ENCODE measurements at regions not wholly inside any gene's neighbourhood (a gene's known extent, or its start where the extent isn't known, plus 50 kb on each side); places are given as distances from the start of the nearest gene placed in this dataset.

DNA sequence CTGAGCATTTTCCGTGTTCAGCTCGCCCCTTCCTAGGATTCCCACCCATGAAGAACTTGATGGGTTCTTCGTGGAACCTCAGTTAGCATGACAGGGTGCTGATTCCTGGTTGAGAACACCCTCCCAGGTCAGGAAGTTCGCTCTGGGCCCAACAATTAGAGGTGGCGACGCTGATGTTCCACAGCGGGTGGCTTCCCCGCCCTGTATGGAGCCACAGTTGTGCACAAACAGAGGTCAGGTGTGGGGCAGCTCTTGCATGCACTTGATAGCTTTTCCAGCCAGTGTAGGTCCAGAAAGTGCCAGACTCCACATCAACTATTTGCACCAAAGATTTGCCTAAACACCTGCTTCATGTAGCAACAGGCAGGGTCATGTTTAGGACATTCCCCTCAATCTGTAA lies 788.2 kb downstream of the MED13L start:
- DNase-seq: no peak

DNA sequence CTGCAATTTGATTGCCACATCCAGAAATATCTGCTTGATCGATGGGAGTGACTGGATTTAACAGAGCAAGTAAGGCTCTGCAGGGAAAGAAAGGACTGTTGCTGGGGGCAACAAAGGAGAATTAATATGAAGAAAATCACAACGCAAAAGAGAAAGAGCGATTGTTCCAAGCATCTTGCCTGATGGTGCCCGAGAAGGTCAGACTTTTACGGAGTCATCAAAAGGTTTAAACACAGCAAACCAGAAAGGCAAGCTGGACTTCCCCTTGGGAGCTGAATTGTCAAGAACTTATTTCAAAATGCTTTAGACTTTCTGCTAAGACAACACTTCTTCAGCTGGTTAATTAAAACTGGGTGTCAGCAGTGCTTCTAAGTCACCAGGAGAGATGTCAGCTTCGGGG lies 791.5 kb downstream of the MED13L start:
- DNase-seq: no peak

DNA sequence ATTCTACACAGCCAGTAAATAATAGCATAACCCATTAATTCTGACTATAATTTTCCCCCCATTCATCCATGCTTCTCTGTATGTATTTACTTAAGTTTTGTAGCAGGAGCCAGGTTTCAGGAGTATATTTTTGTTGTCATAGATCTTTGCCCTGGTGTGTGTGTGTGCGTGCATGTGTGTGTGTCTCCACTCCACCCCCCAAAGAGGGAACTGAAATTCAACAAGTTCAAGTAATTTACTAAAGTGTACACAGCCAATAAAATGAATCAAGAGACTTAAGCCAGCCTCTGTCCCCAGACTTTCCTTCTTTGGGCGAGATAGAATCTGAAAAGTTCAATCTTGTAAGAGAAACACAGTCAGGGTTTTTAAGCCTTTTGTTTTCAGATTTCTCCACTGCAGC lies 792.0 kb downstream of the MED13L start:
- no peak for DNase-seq

DNA sequence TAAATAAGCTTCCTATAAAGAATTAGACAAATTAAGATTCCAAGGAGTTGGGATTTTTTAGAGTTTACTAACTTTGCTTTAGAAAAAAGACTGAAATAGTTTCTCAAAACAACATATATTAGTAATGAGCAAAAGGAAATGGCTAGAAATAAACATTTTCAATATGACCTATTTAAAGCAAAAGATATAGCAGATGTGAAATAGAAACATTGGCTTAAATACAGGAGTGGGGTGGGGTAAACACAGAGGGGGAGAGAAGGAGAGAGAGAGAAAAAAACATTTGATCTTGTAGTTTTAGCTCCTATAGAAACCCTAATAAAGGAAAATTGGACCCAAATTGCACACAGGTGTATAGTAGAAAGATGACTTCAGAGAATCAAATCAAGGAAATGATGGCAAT lies 794.5 kb downstream of the MED13L start:
- DNase-seq: no peak

DNA sequence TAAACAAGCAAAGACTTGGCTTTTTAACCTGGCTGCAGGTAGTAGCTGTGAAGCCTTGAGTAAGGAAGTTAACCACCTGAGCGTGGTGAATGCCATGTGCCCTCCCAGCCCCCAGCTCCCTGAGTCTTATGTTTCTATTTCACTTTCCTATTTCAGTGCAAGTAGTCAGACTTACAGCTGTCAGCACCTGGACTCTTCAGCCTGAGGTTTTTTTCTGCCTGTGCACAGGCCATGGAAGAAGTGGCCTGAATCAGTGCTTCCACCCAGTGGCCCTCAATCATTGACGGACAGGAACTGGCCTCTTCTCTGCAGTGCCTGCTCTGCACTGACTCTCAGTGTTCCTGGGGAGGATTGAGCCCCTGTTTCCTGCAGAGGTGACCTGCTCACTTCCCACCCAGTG lies 796.4 kb downstream of the MED13L start:
- no peak for DNase-seq

DNA sequence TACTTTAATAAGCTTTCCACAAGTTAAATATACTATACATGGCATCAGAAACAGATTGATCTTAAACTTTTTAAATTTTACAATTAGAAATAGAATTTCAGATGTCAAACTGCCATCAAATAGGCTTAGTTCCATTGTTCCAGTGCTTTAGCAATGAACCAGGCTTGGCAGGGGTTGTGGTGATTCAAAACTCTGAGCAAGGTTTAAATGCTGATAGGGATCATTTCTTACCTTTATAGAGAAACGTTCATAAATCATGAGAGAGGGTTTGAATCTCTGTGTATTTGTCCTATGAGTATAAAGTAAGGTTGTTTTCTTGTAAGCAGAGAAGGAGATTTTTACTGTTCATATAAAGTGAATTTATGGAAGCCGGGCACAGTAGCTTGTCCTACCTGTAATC lies 794.5 kb upstream of the TBX3 start:
- DNase-seq: no peak

DNA sequence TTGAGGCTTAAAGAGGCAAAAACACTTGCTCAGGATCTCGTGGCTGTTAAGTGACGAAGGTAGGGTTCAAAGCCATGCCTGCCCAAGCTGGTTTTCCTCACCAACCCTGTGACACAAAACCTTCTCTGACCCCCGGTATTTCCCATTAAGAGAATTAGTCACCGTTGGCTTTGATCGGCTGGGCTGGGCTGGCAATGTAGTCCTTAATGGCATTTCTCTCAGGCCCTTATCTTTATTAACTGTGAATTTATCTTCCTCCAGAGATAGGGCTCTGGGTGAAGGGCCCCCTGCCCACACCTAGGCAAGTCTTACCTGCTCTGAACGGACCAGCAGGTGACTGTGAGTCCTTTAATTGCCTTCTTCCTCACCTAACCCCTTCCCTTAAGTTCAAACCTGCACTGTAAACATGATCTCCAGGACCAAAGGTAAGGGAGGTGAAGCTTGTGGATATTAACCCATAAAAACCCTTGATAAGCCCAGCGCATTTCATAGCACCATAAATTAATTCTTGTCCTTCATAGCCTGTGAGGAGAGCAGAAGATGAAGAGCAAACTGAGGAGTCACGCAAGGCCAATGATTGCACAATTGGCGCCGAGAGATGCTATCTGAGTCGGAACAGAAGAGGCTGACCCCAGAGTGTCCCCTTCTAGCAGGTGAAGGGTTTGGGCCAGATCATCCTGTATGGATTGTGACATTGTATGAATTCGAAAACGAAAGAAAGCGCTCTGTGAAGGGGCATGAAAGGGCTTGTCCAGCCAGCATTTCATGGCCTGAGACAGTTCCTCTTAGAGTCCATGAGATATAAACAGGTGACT lies 790.8 kb upstream of the TBX3 start:
- no peak for DNase-seq

DNA sequence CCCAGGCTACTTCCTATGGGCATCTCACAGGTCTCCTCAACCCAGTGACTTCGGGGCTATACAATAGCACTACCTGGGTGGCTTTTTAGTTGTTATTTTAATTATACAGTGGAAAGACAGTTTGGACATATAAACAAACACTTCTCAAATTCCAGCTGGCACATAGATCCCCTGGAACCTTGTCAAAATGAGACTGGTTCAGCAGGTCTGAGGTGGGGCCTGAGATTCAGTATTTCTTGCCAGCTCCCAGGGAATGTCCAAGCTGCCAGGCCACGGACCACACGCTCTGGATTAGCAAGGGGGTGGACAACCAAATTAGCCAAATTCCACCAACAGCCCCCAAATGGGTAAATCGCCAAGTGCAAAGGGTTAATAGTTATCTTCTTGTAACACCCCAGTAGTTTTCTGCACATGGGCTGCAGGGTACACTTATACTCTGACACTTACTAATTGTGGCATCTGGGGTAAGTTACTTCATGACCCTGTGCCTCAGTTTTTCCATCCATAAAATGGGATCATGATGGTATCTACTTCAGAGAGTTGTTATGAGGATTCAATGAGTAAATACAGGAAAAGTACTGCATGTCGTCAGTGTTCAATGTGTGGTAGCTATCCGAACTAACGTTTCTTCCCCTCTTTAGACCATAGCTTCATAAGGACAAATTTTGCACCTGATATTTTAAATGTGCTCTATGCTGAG lies 789.4 kb upstream of the TBX3 start:
- DNase-seq: no peak

DNA sequence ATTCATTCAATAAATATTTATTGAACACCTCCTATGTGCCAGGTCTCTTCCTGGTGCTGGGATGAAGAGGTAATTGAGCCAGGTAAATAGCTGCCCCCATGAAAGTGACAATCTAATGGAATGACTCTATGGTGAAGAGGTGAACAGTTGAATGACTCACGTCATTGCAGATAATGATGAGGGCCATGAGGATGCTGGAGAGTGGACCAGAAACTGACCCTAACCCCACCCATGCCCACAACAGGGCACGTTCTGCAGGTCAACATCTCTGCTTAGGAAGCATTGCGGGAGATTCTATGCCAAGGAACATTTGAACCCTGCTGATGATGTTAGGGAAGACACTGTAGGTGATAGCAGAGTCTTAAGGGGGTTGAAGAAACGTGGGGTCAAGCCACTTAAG lies 788.9 kb upstream of the TBX3 start:
- DNase-seq: no peak

DNA sequence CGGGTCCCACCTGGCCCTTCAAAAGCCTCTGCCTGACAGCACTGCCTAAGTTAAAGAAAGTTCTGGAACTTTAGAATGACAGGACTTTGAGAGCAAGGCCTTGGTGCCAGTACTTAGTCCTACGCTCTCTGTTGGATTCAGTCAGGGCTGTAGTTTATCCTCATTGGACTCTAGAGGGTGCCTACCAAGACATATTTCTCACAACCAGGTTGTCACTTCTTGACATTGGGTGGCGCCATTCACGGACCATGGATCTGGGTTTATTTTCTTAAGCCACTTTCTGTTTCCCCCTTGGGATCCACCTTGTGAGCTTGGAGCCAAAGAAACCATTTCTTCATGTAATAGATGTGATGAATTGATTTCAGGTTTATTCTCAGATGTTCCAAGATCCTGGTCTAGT lies 787.0 kb upstream of the TBX3 start:
- no peak for DNase-seq

DNA sequence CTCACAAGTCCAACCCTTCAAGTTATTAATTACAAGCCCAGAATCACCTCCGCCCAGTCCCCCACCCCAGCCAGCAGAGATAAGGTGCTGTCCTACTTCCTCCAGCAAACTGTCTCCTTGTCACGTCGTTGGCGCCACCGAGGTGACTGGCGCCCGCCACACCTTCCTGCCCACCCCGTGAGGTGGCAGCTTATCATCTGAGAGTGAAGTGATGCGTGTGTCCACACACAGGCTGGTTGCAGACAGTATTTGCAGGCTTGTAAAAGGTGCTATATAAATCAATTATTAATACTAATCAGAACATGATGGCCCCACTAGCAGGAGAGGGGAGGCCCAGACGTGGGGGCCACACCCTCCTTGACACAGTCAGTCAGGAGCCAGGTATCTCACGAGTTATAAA lies 786.6 kb upstream of the TBX3 start:
- no peak for DNase-seq

DNA sequence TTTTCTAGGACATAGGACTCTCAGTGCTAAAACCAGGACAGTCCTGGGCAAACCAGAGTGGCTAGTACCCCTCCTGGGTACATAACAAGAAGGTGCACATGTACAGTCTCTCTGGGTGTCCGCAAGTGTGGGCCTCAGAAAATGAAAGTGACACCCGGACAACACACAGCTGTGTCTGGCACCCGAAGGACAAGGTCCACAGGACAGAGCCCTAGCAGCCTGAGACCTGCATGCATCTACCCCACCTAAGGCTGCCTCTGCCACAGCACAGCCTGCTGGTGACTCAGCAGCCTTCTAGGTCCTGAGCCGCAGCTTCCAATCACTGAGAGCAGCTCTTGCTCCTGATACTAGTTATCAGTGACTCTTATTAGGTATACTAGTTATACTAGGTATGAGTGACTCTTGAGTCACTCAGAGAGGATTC lies 784.1 kb upstream of the TBX3 start:
- no peak for DNase-seq

DNA sequence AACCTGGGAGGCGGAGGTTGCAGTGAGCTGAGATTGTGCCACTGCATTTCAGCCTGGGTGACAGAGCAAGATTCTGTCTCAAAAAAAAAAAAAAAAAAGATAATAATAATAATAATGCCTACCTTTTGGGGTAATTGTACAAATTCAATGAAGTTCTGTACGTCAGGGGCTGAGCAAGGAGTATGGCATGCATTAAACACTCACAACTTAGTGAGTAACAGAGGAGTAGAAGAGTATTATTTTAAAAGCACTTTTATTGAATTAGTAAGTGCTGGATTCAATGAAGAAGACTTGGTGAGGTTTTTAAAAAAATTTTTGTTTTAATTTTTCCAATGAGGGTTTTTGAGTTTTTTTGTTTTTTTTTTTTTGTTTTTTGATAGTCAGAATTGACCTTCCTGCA lies 783.6 kb upstream of the TBX3 start:
- DNase-seq: no peak

DNA sequence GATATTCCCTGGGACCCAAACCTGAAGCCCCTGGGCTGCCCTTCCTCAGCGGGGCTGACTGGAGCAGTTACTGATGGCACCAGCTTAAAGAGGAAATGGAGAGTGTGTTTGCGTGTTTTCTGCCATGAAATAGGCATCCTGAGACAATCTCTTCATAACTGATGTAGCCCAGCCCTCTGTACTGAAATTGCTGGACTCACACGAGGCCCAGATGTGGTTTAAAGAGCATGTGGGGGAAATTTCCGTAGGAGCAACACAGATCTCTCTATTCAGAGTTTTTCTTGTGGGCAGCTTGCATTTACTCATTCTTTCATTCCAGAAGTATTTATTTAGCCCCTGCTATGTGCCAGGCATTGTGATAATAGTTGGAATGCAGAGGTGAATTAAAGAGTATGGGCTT lies 782.1 kb upstream of the TBX3 start:
- DNase-seq: no peak

DNA sequence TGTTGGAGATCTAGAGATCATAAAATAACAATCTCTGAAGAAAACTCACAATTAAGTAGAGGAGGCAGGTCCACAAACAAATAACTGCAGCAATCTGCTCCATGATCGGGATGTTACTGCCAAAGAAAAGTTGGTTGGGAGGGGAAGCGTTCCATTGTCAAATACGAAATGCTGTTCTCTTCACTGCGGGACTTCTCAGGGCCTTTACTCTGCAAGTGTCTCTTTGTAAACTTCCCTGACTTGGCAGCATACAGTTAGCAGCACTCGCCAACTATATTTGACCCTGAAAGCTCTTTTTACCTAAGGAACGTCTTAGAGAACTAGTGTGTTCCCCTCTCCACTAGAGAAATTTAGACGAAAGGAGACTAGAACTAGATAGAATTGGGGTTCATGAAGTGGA lies 780.7 kb upstream of the TBX3 start:
- no peak for DNase-seq

DNA sequence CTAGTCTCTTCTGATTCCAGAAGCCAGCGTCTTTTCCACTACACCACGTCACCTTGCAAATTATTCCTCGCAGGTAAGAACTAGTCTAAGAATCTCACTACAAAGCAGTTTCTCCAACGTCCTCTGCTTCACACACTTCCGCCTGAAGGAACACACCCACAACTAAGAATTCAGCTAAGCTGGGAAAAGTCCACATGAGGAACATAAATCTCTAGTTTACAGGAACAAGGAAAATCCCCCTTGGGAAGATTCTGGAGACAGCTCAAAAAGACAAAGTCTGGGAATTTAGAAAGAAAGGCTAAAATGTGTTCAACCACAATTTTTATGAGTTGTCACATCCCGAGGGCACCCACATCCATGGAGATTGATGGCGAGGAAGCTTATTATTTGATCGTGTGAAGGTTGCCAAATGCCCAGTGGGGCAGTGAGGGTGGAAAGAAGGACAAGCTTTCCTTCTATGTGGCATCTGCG lies 780.2 kb upstream of the TBX3 start:
- no peak for DNase-seq

DNA sequence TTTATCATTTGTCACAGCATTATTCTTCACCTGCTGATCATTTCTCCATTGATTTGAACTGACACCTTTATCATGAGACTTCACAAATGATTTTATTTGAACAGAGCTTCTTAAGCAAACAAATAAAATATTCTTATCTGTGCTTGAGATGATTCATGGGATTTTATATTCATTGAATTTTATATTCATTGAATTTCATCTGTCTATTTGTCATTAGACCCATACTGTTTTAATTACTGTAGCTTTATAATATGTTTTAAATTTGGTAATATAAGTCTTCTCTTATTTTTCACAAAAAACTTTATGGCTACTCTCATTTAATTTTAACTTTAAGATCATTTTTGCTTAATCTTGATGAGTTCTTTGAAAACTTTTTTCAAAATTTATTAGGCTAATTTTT lies 777.4 kb upstream of the TBX3 start:
- no peak for DNase-seq

DNA sequence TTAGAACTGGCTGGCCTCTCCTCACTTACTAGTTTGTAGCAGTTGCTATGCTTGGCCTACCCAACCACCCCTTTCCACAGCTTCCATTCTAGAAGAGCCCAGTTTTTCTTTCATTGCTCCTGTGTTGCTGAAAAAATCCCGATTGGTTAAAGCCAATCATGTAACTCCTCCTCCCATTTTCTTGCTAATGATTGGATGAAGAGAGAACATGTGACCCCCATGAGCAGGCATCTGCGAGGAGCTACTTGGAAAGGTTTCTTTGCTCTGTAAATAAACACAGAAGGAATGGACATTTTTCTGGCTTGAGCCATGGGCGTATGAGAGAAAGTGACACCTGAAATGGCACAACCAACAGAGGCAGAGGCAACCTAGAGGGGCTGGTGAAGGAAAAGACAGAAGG lies 773.8 kb upstream of the TBX3 start:
- DNase-seq: no peak

DNA sequence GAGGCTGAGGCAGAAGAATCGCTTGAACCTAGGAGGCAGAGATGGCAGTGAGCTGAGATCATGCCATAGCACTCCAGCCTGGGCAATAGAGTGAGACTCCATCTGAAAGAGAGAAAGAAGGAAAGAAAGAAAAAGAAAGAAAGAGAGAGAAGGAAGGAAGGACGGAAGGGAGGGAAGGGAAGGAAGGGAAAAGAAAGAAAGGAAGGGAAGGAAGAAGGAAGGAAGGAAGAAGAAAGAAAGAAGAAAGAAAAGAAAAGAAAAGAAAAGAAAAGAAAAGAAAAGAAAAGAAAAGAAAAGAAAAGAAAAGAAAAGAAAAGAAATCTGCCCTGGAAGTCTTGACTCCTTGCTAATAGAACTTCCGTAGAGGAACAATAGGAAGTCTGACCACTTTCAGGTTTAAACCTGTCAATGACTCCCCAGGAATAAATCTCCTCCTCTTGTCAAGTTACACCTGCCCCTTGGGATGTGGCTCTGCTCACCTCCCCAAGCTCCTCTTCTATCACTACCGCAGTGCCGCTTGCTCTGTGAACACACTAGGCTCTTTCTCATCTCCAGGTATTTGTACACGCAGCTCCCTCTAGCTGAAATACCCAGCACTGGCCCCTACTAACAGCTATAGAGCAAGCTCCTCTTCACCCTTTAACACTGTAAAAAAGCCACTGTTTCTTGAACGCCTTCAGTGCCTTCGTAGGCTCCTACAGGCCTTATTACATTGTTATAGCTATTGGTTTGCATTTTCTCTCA lies 773.1 kb upstream of the TBX3 start:
- no peak for DNase-seq

DNA sequence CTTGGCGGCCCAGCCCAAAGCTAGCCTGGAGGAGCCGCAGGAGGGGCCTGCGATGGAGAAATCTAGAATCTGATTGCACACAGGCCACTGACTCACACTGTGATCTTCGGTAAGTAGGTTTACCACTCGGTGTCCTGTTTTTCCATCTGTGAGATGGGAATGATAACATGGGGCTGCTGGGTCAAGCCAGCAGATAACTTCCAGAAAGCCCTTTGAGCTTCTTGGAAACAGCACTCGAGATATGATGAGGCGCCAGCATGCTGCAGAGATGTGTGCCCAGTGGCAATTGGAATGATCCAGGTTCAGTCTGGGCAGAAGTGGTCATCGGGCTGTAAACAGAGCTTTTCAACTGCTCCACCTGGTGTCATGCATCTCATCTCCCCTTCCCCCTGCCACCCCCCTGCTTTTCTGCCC lies 771.3 kb upstream of the TBX3 start:
- no peak for DNase-seq

DNA sequence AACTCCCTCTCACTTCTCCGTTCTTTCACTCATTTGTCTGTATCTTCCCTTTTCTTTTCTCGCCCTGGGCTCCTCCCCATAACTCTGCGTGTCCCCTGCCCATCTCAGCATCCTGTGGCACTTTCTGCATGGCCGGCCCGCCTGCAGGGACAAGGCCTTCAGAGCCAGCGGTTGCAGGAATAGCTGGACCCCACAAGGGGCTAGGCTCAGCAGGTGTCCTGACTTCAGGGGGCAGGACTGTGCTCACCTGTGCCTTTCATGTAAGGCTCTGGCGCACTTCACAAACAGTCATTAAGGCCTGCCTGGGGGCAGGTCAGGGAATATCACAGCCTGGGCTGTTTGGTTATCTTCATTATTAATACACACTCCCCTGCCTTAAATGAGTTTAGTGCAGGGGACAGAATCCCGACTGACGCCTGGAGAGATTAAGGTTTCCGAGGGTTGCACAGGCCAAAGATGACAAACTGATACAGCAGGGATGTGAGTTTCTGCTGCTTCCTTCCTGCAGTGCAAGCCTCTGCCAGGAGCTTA lies 768.8 kb upstream of the TBX3 start:
- DNase-seq: no peak

DNA sequence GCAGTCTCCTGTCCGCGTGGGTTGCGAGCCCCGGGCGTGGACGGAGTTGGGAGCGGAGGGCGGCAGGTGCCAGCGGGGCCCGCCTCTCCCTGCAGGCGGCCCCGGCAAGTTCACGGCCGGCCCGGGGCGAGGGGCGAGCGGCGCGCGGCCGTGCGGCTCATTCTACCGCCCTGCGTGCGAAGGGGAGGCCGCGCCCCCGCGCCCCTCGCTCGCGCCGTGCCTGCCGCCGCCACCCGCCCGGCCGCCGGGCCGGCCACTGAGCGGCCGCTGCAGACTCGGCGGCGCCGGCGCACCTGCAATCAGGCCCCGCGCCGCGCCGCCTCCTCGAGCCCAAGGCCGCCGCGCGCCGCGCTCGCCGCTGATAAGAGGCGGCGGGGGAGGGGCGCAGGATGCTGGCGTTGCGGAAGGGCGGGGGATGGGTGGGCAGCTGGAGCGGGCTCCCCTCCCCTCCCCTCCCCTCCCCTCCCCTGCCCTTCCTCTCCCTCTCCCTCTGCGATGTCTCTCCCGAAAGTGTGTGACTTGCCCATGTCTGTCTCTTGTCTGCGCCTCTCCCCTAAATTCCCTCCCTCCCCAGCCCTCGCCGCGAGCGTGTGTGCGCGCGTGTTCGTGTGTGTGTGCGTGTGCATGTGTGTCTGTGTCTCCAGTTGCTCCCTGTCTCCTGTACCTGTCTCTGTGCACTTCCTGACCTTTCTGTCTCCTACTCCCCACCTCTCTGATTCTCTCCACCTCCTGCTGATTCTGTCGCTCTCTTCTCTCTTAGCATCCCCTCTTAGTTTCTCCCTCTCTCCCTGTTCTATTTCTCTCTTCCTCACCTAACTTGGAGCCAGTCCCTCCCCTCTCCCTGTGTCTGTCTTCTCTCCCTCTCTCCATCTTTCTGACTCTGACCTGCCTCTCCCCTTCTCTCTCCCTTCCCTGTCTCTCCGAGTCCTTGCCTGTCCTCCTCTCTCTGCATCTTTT lies 768.1 kb upstream of the TBX3 start:
- DNase-seq: no peak

All from NCI-H2107 (cell line).